ENCODE measurements at regions not wholly inside any gene's neighbourhood (a gene's known extent, or its start where the extent isn't known, plus 50 kb on each side); places are given as distances from the start of the nearest gene placed in this dataset.
A peak's percentile ranks its signal among the peaks of the same experiment; 100 is the strongest.
"Not testable (repeated sequence)": the region's sequence is repeated elsewhere in the genome, so short reads cannot be mapped to it uniquely, and the experiment has no call there.

DNA sequence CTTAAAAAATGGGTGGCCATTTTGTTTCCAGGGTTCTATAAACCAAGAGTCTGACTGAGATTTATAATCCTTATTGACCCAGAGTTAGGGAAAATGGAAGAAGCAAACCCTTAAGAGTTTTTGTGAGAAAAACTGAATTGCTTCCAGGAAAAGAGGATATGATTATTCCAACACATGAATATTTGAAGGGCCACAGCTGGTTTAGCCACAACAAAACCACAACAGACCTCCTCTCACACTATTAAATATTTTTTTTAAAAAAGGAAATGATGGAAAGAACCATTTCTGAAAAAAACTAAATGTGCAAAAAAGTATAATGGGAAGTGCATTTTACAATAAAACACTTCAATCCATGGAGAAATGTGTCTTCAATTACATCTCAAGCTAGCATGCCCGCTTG is 182.7 kb downstream of the ETAA1 start:
- no peak for DNase-seq
- Histone ChIP-seq H3K36me3 (no peaks in the 10 kb centered on the region), H3K27me3 (no peaks in the 10 kb centered on the region), H3K4me3 (no peak overlapping the region), H3K9me3 (peaks cover 12% of the 10 kb centered on the region)

DNA sequence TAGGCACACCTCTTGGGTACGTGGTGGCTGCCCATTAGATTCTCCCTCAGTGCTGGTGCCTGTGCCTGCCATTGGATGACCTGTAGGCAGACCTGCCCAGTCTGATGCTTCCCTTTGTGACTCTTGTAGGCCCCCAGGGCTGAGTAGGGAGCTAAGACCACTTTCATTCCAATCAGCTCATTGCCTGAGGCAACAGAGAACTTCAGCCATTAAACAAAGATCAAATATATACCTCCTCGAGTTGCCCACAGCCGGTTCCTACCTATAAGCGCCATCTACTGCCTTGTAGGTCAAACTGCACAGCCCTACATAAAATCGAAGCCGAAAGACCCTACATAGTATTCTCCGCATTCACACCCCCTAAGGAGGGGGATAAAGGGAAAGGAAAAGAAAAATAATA is 184.6 kb downstream of the ETAA1 start:
- DNase-seq: no peak
- no peak overlapping the region for H3K4me3 ChIP-seq
- no peaks in the 10 kb centered on the region for H3K27me3 ChIP-seq
- no peaks in the 10 kb centered on the region for H3K36me3 ChIP-seq
- H3K9me3 ChIP-seq: peaks cover 17% of the 10 kb centered on the region

- H3K36me3 ChIP-seq: no peaks in the 10 kb centered on the region
- H3K27me3 ChIP-seq: no peaks in the 10 kb centered on the region
- H3K4me3 ChIP-seq: no peak overlapping the region
- H3K9me3 ChIP-seq: peaks cover 17% of the 10 kb centered on the region
- no peak for DNase-seq
These were observed 186.1 kb downstream of the ETAA1 start for GRCh38 chr2:67583185-67583584.

DNA sequence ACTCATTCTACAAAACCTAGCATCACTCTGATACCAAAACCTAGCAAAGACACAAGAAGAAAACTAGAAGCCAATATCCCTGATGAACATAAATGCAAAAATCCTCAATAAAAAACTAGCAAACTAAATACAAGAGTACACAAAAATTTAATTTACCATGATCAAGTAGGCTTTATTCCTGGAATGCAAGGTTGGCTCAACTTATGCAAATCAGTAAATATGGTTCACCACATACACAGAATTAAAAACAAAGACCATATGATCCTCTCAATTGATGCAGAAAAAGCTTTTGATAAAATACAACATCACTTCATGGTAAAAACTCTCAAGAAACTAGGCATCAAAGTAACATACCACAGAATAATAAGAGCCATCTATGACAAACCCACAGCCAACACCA is 188.3 kb downstream of the ETAA1 start:
- no peak for DNase-seq
- Histone ChIP-seq H3K9me3 (peaks cover 21% of the 10 kb centered on the region), H3K27me3 (no peaks in the 10 kb centered on the region), H3K4me3 (no peak overlapping the region), H3K36me3 (no peaks in the 10 kb centered on the region)

DNA sequence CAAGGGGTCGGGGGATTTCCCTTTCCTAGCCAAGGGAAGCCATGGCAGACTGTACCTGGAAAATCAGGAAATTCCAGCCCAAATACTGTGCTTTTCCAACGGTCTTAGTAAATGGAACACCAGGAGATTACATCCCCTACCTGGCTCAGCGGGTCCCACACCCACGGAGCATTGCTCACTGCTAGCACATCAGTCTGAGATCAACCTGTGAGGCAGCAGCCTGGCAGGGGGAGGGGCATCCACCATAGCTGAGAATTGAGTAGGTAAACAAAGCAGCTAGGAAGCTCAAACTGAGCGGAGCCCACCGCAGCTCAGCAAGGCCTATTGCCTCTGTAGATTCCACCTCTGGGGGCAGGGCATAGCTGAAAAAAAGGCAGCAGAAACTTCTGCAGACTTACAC is 192.0 kb downstream of the ETAA1 start:
- not testable (repeated sequence) for H3K27me3 ChIP-seq, H3K4me3 ChIP-seq, DNase-seq, H3K36me3 ChIP-seq
- peaks cover 15% of the 10 kb centered on the region for H3K9me3 ChIP-seq

GRCh38 chr2:67594522-67594921 is 197.4 kb downstream of the ETAA1 start:
- H3K9me3 ChIP-seq, H3K4me3 ChIP-seq, DNase-seq, H3K36me3 ChIP-seq, H3K27me3 ChIP-seq: not testable (repeated sequence)

DNA sequence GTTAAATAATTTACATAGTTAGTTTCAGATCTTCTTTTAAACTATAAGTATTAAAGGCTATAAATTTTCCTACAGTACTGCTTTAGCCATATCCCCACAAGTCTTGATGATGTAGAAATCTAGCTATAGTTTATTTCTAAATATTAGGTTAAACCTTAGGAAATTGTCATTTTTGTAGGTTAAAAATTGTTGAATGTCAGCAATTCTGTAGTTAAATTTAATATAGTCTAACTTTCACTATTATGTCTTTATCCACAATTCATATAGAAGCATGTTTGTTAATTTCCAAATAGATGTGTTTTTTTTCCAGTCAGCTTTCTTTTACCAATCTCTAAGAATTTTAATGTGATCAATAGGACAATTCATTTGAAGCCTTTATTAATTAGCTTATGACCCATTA is 199.7 kb downstream of the ETAA1 start:
- no peaks in the 10 kb centered on the region for H3K36me3 ChIP-seq
- H3K4me3 ChIP-seq: no peak overlapping the region
- no peak for DNase-seq
- peaks cover 2% of the 10 kb centered on the region; the same call in 1 of the 2 replicates for H3K9me3 ChIP-seq
- no peaks in the 10 kb centered on the region for H3K27me3 ChIP-seq

GRCh38 chr2:67599561-67599960 is 202.4 kb downstream of the ETAA1 start:
- Histone ChIP-seq H3K9me3 (peaks cover 2% of the 10 kb centered on the region; the same call in 1 of the 2 replicates), H3K36me3 (no peaks in the 10 kb centered on the region), H3K4me3 (no peak overlapping the region), H3K27me3 (no peaks in the 10 kb centered on the region)
- no peak for DNase-seq

GRCh38 chr2:67600222-67600871 is 203.2 kb downstream of the ETAA1 start:
- H3K4me3 ChIP-seq: no peak overlapping the region
- H3K36me3 ChIP-seq: no peaks in the 10 kb centered on the region
- H3K9me3 ChIP-seq: peaks cover 2% of the 10 kb centered on the region; the same call in 1 of the 2 replicates
- H3K27me3 ChIP-seq: no peaks in the 10 kb centered on the region
- peak; percentile 1 for DNase-seq

- H3K4me3 ChIP-seq: no peak overlapping the region
- no peaks in the 10 kb centered on the region for H3K36me3 ChIP-seq
- H3K27me3 ChIP-seq: no peaks in the 10 kb centered on the region
- peaks cover 2% of the 10 kb centered on the region; the same call in 1 of the 2 replicates for H3K9me3 ChIP-seq
- no peak for DNase-seq
These were observed 203.8 kb downstream of the ETAA1 start for GRCh38 chr2:67600946-67601345.

DNA sequence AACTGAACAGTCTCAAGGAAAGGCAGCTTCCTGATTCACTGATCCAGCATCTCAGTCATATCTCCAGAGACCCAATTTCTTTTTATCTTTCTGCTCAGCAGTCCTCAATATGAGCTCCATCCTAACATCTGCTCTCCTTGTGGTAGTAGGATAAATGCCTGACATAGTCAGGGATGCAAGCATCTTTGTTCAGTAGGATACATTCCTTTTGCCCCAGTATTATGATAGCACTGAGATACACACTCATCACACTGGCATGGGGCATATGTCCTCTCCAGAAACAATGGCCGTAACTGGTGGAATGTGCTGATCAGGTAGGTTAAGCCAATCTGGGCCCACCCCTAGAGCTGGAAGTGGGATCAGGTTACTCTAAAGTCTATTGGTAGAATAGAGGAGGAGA is 207.2 kb downstream of the ETAA1 start:
- Histone ChIP-seq H3K36me3 (no peaks in the 10 kb centered on the region), H3K27me3 (no peaks in the 10 kb centered on the region), H3K4me3 (no peak overlapping the region), H3K9me3 (no peaks in the 10 kb centered on the region)
- DNase-seq: no peak

DNA sequence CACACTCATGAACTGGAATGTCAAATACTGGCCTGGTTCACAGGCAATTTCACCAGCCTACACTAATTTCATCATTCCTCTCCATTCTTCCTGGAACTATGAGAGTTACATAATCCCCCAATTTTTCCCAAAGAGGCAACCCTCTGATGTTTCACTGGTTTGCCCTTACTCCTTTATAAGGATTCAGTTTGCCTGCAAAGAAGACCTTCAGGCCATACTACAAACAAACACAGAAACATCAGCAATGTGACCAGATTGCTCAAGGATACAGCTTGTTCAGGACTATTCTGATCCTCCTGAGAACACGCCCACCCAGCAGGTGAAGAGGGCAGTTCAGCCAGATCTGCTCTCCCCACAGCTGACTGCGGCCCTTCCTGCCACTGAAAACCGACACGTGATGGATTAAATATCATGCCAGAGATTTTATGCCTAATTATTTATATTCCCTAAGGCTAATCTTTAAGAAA is 215.5 kb downstream of the ETAA1 start:
- H3K4me3 ChIP-seq: no peak overlapping the region
- no peaks in the 10 kb centered on the region for H3K9me3 ChIP-seq
- no peaks in the 10 kb centered on the region for H3K27me3 ChIP-seq
- DNase-seq: no peak
- H3K36me3 ChIP-seq: no peaks in the 10 kb centered on the region

DNA sequence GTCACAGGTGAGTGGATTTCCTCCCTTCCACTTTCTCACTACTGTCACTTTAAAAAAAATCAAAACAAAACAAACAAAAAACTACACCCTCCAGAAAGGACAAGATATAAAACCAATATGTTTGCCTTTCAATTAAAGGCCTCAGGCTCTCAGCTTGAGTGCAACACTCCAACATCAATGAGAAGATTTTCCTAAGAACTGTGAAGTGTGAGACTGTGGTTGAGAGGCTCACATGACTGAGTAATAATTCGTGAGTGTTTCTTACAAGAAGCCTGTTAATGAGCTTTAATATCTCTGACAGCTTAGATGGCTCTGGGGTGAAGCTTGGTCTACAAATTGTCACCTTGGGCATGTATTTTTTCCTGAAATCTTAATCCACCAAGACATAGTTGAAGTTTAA is 216.1 kb downstream of the ETAA1 start:
- Histone ChIP-seq H3K27me3 (no peaks in the 10 kb centered on the region), H3K36me3 (no peaks in the 10 kb centered on the region), H3K4me3 (no peak overlapping the region), H3K9me3 (no peaks in the 10 kb centered on the region)
- DNase-seq: no peak

- H3K27me3 ChIP-seq: no peaks in the 10 kb centered on the region
- no peak for DNase-seq
- no peak overlapping the region for H3K4me3 ChIP-seq
- no peaks in the 10 kb centered on the region for H3K9me3 ChIP-seq
- no peaks in the 10 kb centered on the region for H3K36me3 ChIP-seq
These were observed 217.3 kb downstream of the ETAA1 start for GRCh38 chr2:67614454-67614853.

DNA sequence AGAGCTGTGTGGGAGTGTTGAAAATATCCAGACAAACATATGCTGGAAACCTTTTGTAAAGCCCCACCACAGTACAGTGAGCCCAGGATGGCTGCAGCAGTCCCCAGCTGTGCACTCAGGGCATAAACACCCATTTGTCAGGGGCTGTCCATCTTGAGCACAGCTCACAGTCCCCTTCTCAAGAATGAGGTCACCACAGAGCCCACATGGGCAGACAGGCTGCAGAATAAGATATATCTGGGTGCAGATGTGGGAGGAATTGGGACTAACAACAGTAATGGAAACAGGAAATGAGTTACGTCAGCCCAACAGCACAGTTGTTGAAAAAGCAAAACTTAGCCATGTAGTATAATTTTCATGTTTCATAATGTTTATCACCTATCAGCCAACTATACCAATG is 219.6 kb downstream of the ETAA1 start:
- DNase-seq: no peak
- no peak overlapping the region for H3K4me3 ChIP-seq
- no peaks in the 10 kb centered on the region for H3K9me3 ChIP-seq
- H3K27me3 ChIP-seq: no peaks in the 10 kb centered on the region
- no peaks in the 10 kb centered on the region for H3K36me3 ChIP-seq

DNA sequence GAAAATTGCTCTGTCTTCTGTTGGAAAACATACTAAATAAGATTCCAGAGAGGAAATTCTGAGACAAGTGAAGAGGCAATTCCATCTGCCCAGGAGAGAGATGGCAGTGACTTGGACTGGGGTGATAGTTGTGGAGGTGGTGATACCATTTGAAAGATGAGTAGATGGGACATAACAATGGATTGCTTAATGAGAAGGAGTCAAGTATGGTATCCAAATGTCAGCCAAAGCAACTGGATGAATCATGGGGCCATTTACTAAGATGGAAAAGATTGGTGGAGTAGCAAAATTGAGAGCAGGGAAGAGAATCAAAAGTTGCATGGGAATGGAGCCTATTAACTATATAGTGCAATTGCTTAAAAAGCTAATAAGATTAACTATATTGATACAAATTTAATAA is 222.1 kb downstream of the ETAA1 start:
- Histone ChIP-seq H3K36me3 (no peaks in the 10 kb centered on the region), H3K27me3 (no peaks in the 10 kb centered on the region), H3K4me3 (no peak overlapping the region), H3K9me3 (no peaks in the 10 kb centered on the region)
- DNase-seq: no peak

GRCh38 chr2:67623741-67624140 is 226.6 kb downstream of the ETAA1 start:
- not testable (repeated sequence) for H3K27me3 ChIP-seq, H3K9me3 ChIP-seq, DNase-seq, H3K4me3 ChIP-seq, H3K36me3 ChIP-seq

- DNase-seq: no peak
- H3K27me3 ChIP-seq: no peaks in the 10 kb centered on the region
- H3K36me3 ChIP-seq: no peaks in the 10 kb centered on the region
- no peak overlapping the region for H3K4me3 ChIP-seq
- no peaks in the 10 kb centered on the region for H3K9me3 ChIP-seq
These were observed 228.0 kb downstream of the ETAA1 start for GRCh38 chr2:67625178-67625577.
